ENCODE measurements at regions not wholly inside any gene's neighbourhood (a gene's known extent, or its start where the extent isn't known, plus 50 kb on each side); places are given as distances from the start of the nearest gene placed in this dataset.

DNA sequence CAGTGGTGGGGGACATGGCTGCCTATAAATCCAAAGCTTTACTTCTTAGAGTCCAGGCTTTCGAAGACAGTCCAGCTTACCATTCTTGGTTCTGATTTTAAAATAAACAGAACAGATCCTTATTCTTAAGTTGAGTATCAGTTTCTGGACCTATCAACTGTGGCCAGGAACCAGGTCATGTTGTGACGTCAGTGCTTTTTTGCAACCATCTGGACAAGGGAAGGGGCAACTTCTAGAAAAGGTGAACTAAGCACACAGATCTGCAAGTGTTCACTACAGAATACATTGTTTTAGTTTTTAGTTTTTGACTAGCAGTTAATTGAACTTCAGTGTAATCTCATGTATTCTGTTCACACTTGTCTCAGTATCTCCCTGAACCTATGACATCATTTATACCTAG lies 326.0 kb upstream of the MGAT5 start:
- no peak overlapping the region for H3K27ac ChIP-seq
- intact Hi-C loops (cut with DNase I), result no loop called here
- no peak for DNase-seq
- WGBS, 4 donors, result 86 to 97% (median 92%) methylated on average over 2 of the region's 2 CpGs
- H3K27me3 ChIP-seq, result no peaks in the 10 kb centered on the region
- no peaks in the 10 kb centered on the region for H3K36me3 ChIP-seq
- H3K4me1 ChIP-seq, result no peaks in the 10 kb centered on the region
- H3K4me3 ChIP-seq, result no peak overlapping the region
- no peak for ATAC-seq
- H3K9me3 ChIP-seq, result no peaks in the 10 kb centered on the region
- TF ChIP-seq POLR2A (IDR thresholded peaks at IDR 0.05) (no peak), CTCF (IDR thresholded peaks at IDR 0.05) (no peak)

GRCh38 chr2:133936096-133936495 lies 317.8 kb upstream of the MGAT5 start:
- whole genome bisulfite sequencing, 4 donors, result 80 to 90% (median 87%) methylated on average over 8 of the region's 8 CpGs
- Histone ChIP-seq H3K27me3 (no peaks in the 10 kb centered on the region), H3K36me3 (no peaks in the 10 kb centered on the region), H3K9me3 (peaks cover 0 to 6% (median 0%) of the 10 kb centered on the region in 12 donors), H3K27ac (no peak overlapping the region), H3K4me3 (no peak overlapping the region), H3K4me1 (no peaks in the 10 kb centered on the region)
- no peak for ATAC-seq
- TF ChIP-seq POLR2A (IDR thresholded peaks at IDR 0.05), result no peak
- no peak for TF ChIP-seq CTCF (IDR thresholded peaks at IDR 0.05)
- no peak for DNase-seq
- intact Hi-C loops (cut with DNase I), result no loop called here

GRCh38 chr2:133936601-133937000 lies 317.3 kb upstream of the MGAT5 start:
- intact Hi-C loops (cut with DNase I), result no loop called here
- Histone ChIP-seq H3K4me3 (no peak overlapping the region), H3K36me3 (no peaks in the 10 kb centered on the region), H3K9me3 (peaks cover 0 to 6% (median 0%) of the 10 kb centered on the region in 12 donors), H3K27me3 (no peaks in the 10 kb centered on the region), H3K4me1 (no peaks in the 10 kb centered on the region), H3K27ac (no peak overlapping the region)
- DNase-seq (no peak), ATAC-seq (peak in 2 of 4 donors; percentile 34 to 38)
- TF ChIP-seq POLR2A (IDR thresholded peaks at IDR 0.05) (no peak), CTCF (IDR thresholded peaks at IDR 0.05) (no peak)
- 72 to 83% (median 80%) methylated on average over 4 of the region's 4 CpGs for WGBS, 4 donors

- peaks cover 0 to 6% (median 0%) of the 10 kb centered on the region in 12 donors for H3K9me3 ChIP-seq
- H3K27me3 ChIP-seq, result no peaks in the 10 kb centered on the region
- H3K4me1 ChIP-seq, result peaks cover 0 to 4% (median 0%) of the 10 kb centered on the region in 12 donors
- WGBS, 4 donors, result 68 to 73% (median 71%) methylated on average over 7 of the region's 7 CpGs
- no peak overlapping the region for H3K27ac ChIP-seq
- ATAC-seq, result no peak
- no peak for DNase-seq
- H3K36me3 ChIP-seq, result no peaks in the 10 kb centered on the region
- TF ChIP-seq CTCF (IDR thresholded peaks at IDR 0.05) (no peak), POLR2A (IDR thresholded peaks at IDR 0.05) (no peak)
- intact Hi-C loops (cut with DNase I), result no loop called here
- H3K4me3 ChIP-seq, result no peak overlapping the region
These were observed 316.2 kb upstream of the MGAT5 start for GRCh38 chr2:133937669-133938068.
